ENCODE measurements at regions not wholly inside any gene's neighbourhood (a gene's known extent, or its start where the extent isn't known, plus 50 kb on each side); places are given as distances from the start of the nearest gene placed in this dataset.

DNA sequence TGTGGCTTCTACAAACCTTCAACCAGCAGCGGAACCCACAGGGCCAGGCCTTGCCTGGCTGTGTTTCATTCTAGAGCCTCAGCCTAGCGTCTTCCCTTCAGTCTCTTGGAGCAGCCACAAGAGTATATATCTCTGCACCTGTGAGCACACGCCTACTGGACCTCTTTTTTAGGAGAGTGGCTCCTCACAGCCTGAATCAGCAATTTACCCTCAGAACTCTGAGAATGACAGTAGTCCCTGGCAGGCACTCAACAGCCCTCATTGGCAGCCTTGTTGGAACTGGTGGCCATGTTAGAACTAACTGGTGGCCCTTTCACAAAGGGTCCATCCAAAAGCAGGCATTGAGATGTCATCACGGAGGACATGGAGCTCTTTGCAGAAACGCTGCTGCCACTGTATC lies 138.9 kb downstream of the BCOR start:
- Mint-ChIP-seq H3K9me3 (ENCODE audit: low read depth, unreplicated experiment) (no peaks in the 10 kb centered on the region), H3K4me1 (ENCODE audit: low read depth, unreplicated experiment) (peaks cover 27% of the 10 kb centered on the region), H3K36me3 (ENCODE audit: insufficient read depth, unreplicated experiment) (peaks cover 5% of the 10 kb centered on the region), H3K27ac (ENCODE audit: unreplicated experiment) (no peak overlapping the region), H3K4me3 (ENCODE audit: low read depth, unreplicated experiment) (no peak overlapping the region), H3K27me3 (ENCODE audit: unreplicated experiment) (no peaks in the 10 kb centered on the region)
- TF ChIP-seq CTCF (IDR thresholded peaks at IDR 0.05; ENCODE audit: unreplicated experiment) = no peak
- DNase-seq = no peak
- intact Hi-C loops (cut with micrococcal nuclease; ENCODE audit: unreplicated experiment) = loop anchor here (10.0 kb wide), 1 partner anchor 216 kb away; no protein-coding TSS in a partner anchor
- CTCF ChIA-PET = no interaction called here
- no TSS peak for BruUV-seq (replicated peaks)

- H3K9me3 Mint-ChIP-seq (ENCODE audit: low read depth, unreplicated experiment) = no peaks in the 10 kb centered on the region
- intact Hi-C loops (cut with micrococcal nuclease; ENCODE audit: unreplicated experiment) = no loop called here
- DNase-seq = no peak
- no TSS peak for BruUV-seq (replicated peaks)
- CTCF ChIA-PET = no interaction called here
- no peak for TF ChIP-seq CTCF (IDR thresholded peaks at IDR 0.05; ENCODE audit: unreplicated experiment)
- peaks cover 13% of the 10 kb centered on the region for H3K4me1 Mint-ChIP-seq (ENCODE audit: low read depth, unreplicated experiment)
- no peak overlapping the region for H3K4me3 Mint-ChIP-seq (ENCODE audit: low read depth, unreplicated experiment)
- H3K27me3 Mint-ChIP-seq (ENCODE audit: unreplicated experiment) = no peaks in the 10 kb centered on the region
- no peak overlapping the region for H3K27ac Mint-ChIP-seq (ENCODE audit: unreplicated experiment)
- H3K36me3 Mint-ChIP-seq (ENCODE audit: insufficient read depth, unreplicated experiment) = no peaks in the 10 kb centered on the region
Measured at GRCh38 chrX:39960219-39960618, 137.5 kb downstream of the BCOR start.

- Mint-ChIP-seq H3K27me3 (ENCODE audit: unreplicated experiment) (no peaks in the 10 kb centered on the region), H3K4me3 (ENCODE audit: low read depth, unreplicated experiment) (no peak overlapping the region), H3K4me1 (ENCODE audit: low read depth, unreplicated experiment) (peaks cover 8% of the 10 kb centered on the region), H3K27ac (ENCODE audit: unreplicated experiment) (no peak overlapping the region), H3K9me3 (ENCODE audit: low read depth, unreplicated experiment) (no peaks in the 10 kb centered on the region), H3K36me3 (ENCODE audit: insufficient read depth, unreplicated experiment) (no peaks in the 10 kb centered on the region)
- BruUV-seq (replicated peaks) = no TSS peak
- TF ChIP-seq CTCF (IDR thresholded peaks at IDR 0.05; ENCODE audit: unreplicated experiment) = no peak
- intact Hi-C loops (cut with micrococcal nuclease; ENCODE audit: unreplicated experiment) = no loop called here
- CTCF ChIA-PET = no interaction called here
- DNase-seq = no peak
Measured at GRCh38 chrX:39961441-39961840, 136.3 kb downstream of the BCOR start.

- CTCF ChIA-PET = no interaction called here
- intact Hi-C loops (cut with micrococcal nuclease; ENCODE audit: unreplicated experiment) = no loop called here
- DNase-seq = no peak
- Mint-ChIP-seq H3K4me1 (ENCODE audit: low read depth, unreplicated experiment) (peaks cover 8% of the 10 kb centered on the region), H3K27me3 (ENCODE audit: unreplicated experiment) (no peaks in the 10 kb centered on the region), H3K36me3 (ENCODE audit: insufficient read depth, unreplicated experiment) (no peaks in the 10 kb centered on the region), H3K4me3 (ENCODE audit: low read depth, unreplicated experiment) (no peak overlapping the region), H3K27ac (ENCODE audit: unreplicated experiment) (no peak overlapping the region), H3K9me3 (ENCODE audit: low read depth, unreplicated experiment) (no peaks in the 10 kb centered on the region)
- no TSS peak for BruUV-seq (replicated peaks)
- TF ChIP-seq CTCF (IDR thresholded peaks at IDR 0.05; ENCODE audit: unreplicated experiment) = no peak
Measured at GRCh38 chrX:39965051-39965573, 132.6 kb downstream of the BCOR start.

Data from Calu3 (cell line).